Stimulated activated CD4-positive, alpha-beta T cell treated with anti-CD3 and anti-CD28 coated beads, Interleukin-1b, Interleukin-23, amount 100 ng/mL, for 48 hours (primary cell): ENCODE measurements at regions not wholly inside any gene's neighbourhood (a gene's known extent, or its start where the extent isn't known, plus 50 kb on each side); places are given as distances from the start of the nearest gene placed in this dataset.
"Not testable (repeated sequence)": the region's sequence is repeated elsewhere in the genome, so short reads cannot be mapped to it uniquely, and the experiment has no call there.

Source experiments
- DNase-seq: peaks from one replicate; pipeline ENCODE4 v3.0.0-alpha.2; 2020

DNA sequence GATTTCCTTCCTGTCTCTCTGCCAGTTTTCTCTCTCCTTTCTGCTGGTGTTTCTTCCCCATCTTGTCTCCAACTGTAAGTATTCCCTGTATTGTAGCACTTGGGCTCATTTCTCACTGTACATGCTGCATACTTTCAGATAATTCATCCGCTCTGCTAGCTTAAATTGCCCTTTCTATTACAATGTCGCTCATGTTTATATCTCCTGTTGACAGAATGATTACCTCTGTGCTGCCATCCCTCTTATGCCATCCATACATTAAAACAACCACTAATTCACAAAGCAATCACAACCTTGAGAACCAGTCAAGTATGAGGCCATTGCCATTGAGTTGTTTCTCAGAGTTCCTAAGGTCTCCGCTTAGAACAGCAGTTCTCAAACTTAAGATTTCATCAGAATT is 107.5 kb upstream of the SOX2 start:
- no peak for DNase-seq

DNA sequence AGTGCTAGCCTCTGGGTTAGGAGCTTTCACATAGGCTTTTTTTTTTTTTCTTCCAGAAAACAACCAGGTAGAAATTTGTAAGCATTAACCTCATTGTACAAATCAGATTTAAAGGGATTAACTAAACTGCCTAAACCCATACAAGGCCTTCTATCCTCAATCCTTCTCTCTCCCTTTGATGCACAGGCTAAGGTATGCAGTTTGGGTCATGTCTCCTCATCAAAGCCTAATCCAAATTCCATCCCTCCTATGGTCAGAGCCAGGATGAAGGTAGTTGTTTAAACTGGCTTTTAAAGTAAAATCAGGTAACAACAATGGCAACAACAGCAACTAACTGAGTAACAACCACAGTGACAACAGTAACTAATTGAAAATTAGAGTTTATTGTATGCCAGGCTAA is 115.6 kb upstream of the SOX2 start:
- DNase-seq: no peak

DNA sequence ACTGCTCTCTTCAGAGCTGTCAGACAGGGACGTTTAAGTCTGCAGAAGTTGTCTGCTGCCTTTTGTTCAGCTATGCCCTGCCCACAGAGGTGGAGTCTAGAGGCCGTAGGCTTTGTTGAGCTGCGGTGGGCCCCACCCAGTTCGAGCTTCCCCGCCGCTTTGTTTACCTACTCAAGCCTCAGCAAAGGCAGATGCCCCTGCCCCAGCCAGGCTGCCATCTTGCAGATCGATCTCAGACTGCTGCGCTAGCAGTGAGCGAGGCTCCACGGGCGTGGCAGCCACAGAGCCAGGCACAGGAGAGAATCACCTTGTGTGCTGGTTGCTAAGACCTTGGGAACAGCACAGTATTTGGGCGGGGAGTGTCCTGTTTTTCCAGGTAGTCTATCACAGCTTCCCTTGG is 120.8 kb upstream of the SOX2 start:
- not testable (repeated sequence) for DNase-seq

DNA sequence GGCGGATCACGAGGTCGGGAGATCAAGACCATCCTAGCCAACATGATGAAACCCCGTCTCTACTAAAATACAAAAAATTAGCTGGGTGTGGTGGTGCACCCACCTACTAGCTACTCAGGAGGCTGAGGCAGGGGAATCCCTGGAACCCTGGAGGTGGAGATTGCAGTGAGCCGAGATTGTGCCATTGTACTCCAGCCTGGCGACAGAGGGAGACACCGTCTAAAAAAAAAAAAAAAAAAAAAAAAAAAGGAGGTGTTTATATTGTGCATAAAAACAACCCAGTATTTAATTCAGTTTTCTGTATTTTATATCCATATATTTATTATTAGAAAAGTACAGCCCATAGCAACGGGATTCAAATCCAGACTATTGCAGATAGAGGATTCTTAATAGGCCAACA is 129.1 kb upstream of the SOX2 start:
- no peak for DNase-seq

DNA sequence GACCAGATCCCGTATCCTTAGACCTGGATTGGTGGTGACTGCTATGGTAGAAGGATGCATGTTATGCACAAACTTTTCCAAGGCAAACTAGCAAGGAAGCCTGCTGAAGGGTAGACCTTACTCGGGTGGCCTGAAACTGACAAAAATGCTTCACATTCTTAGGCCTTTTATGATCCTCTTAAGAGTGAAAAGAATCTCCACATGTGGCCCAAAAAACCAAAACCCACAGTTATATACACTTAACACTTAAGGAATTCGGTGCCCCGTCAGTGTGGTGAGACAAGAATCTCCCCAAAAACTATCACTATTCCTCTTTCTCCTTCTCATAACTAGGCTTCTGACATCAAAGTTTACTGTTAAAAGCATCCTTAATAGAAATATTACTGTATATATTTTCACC is 130.1 kb upstream of the SOX2 start:
- no peak for DNase-seq

DNA sequence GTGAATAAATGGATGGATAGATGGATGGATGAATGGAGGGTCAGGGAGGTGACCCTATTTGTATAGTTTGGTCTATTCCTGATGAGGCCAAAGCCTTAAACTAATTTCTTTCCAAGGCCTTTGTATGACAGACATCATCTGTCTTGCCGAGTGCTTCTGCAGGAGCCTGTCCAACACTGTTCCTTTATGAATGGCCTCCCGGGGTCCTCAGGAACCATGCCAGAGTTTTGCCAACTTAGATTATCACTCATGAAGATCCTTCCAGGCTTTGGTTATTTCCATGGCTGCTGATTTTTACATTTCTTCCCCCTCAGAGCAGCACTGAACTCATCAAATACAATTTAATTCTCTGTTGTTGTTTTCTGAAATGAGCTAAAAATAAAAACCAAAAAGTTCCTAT is 133.0 kb upstream of the SOX2 start:
- DNase-seq: no peak

DNA sequence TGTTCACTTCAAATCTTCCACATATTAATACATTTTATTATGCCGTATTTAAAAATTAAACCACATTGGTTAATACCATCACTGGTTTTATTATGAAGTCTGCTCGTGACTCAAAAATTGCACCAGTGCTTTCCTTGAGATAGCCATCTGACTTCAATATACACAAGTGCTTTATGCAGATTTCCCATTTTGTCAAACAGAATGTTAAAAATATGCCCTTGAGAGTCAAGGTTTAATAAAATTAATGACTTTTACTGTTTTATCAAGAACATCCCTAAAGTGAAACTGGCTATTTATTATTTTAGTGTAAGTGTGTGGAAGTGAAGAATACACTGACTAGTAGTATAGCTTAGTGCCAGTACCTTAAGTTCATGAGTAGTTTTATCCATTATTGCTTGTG is 139.3 kb upstream of the SOX2 start:
- no peak for DNase-seq

DNA sequence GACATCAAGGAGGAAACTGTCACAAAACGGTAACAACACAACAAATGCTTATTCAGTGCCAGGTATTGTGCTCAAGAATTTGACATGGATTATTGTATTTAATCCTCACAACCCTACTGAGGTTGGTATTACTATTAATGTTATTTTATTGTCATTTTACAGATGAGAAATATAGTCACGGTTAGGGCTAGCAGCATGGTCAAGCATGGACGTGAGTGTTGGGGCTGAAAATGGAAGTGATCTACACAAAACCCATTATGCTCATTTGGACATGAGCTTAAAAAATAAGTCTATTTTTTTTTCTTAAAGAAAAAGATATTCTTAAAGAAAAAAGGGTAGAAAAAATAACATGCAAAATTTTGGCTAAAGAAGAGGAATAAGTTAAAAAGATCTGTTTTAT is 141.3 kb upstream of the SOX2 start:
- no peak for DNase-seq

DNA sequence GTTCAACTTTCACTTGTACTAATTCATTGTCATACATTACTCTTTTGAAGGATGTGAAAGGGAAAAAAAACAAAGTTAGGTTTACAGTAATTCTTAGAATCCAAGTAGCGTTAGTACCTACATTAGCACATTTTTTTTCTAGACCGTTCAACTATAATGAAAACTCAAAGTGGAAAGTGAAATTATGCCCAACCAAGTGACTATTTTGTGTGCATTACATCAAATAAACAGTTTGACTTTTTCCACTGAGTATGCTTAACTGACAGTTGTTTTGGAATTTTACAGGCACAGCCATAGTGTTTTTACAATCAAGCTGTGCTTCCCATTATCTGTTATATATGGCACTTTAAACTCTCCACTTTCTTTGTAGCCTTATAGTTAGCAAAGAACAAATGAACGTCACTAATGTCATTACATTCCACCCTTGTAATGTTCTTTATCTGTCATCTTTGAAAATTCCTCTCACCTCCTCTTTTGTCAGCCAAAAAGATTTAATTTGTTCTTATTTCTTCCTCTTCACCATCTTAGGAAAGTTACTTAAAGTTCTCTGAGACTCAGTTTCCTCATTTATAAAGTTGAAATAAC is 142.3 kb upstream of the SOX2 start:
- no peak for DNase-seq

DNA sequence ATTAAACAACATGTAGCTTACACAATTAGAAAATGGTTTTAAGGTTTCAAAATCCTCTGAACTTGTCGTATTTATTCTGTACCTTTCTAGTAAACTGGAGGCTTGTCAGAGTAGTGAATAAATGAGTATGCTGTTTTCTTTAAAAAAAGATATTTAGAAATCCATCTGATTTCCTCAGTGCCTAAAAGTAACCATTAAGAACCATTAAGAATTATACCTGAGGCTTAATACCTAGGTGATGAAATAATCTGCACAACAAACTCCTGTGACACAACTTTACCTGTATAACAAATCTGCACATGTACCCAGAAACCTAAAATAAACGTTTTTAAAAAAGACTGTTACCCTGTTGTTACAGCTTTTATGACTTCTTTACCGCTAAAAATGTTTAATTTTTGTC is 143.0 kb upstream of the SOX2 start:
- no peak for DNase-seq

DNA sequence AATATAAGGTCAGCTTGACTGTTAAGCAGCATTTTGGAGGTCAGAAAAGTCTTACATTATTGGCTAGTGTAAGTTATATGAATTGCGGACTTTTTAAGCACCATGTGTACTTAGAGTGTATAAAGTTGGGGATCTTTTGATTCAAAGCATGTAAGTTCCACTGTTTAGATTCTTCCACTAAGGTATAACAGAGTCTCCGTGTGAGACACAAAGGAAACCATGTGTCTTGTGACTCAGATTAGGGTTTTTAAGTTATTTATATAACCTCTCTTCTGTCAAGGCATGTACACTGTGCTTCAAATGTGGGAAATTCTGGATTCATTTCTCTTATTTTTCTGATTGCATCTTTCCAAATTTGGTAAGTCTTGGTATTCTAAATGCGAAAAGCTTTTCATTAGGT is 143.5 kb upstream of the SOX2 start:
- DNase-seq: no peak

DNA sequence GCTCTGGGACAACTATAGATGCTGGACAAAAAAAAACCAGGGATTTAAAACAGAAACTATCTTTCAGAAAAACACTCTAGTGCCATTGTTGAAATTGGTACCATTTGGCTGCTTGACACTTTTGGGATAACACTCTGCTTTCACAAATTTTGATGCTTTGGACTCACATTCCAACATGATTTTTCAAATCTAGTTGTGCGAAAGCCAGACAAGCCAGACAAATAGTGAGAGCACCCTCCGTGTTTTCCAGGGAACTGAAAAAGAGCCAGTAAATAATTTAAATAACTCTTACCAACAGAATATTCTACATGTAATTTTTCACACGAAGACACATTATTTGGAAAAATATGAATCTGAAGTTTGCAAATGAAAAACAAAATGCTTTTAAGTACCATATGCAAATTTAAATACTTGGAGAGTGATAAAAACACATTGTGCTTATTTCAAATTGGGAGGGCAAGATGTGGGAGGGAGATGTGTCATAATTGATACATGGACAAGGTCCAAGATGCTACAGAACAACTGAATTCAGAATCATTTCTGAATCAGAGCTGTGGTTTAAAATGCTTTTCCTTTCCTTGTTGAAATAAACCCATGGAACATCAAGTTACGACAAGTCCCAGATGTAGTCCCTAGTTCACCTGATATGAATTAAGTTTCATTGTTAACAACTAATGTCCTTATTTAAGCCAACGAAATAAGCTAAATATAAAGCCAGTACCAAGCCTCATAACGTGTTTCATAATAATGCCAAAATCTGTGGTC is 144.2 kb upstream of the SOX2 start:
- DNase-seq: no peak

DNA sequence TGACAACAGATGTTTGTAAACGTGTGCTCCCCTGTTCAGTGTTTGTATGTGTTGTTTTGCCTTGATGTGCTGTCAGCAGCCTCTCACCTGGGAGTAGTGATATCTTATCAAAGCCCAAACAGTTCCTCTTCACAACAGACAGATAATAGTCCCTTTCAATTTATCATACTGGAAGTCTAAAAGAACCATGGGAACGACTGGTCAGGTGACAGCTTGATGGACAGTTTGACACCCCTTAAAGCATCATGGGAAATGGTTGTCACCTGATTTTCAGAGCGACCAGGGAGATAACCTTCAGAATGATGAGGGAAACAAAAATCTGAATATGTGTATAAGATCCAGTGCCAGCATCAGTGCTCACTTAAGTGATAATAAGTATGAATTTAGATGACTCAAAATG is 146.3 kb upstream of the SOX2 start:
- no peak for DNase-seq

DNA sequence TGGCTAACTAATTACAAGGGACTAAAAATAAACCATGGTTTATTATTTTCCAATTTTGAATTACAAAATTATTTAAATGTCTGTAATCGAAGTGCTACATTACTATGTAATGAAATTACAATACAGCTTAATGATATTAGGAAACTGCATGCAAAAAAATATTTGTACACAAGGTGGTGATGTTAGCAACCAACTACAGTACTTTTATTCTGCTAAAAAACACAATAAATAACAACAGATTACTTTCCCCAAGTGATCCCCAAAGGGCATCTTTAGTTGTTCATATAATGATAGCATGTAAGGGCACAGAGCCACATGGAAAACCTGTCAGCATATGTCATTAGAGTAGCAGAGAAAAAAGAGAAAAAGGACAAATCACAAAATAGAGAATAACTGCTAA is 147.5 kb upstream of the SOX2 start:
- DNase-seq: no peak

DNA sequence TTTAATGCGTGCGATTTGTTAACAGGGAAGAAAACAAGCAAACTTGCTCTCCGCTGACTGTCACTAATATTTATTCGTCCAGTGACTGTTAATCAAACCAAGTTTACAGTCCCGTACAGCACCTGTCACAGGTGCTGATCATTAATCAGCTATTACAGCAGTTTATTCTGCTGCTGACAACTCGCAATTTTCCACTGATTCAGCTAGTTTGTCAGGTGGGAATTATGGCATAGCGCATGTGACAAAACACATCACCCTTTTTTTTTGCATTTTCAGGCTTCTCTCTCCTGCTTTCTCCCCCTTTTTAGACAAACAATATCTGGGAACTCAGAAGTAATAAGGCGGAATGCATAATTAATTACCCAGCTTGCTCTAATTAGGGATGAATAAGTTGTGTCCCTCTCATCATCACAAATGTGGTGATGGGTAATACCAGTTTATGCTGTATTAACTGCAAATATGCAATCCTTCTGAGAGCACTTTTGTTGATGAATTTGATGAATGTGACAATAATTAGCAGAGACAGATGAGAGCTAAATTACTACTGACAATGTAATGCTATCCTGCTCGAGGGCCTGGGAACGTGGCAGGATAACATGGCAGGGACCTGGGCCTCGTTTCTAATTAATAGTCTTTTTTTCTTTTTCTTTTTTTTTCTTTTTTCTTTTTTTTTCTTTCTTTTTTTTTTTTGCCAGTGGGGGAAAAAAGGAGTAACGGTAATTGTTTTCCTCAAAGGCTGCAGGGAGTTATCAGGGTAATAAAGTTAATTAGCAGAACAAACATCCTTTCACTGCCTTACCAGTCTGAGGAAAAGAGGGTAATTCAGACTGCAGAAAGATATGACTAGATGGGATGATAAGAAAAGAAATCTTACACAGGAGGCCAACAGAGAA is 150.3 kb upstream of the SOX2 start:
- DNase-seq: no peak

DNA sequence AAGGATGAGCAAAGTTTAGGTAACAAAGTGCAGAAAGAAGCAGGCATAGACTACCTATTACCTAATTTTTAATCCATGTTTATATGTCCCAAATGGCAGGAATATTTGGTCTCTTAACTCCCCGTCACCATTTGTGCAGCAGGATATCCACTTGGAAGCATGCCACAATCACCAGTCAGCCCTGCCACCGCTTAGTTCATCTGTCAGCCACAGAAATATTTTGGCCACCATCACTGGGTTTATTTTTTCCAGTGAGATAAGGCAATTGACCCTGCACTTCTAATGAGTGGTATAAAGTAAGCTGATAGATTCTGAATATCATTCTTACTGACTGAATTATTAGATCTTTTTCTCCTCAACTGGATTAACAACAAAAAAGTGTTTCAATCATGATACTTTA is 152.9 kb upstream of the SOX2 start:
- no peak for DNase-seq

DNA sequence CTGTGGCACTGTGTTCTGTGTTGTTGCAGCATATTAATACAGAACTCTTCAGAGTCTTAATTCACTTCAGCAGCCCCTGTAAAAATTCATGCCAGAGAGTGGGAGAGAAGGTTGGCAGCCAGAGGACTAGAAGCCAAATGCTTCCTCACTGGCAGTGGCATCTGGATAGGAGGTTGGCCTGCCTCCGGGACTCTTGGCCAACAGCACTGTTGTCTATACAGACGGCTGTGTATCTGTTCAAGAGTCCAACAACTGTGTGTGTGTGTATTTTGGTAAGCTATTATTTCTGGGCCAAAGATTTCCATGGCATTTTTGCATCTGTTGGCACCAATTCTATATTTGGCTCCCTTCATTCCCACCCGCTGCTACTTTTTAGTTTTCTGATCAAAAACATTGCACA is 156.0 kb upstream of the SOX2 start:
- DNase-seq: no peak

DNA sequence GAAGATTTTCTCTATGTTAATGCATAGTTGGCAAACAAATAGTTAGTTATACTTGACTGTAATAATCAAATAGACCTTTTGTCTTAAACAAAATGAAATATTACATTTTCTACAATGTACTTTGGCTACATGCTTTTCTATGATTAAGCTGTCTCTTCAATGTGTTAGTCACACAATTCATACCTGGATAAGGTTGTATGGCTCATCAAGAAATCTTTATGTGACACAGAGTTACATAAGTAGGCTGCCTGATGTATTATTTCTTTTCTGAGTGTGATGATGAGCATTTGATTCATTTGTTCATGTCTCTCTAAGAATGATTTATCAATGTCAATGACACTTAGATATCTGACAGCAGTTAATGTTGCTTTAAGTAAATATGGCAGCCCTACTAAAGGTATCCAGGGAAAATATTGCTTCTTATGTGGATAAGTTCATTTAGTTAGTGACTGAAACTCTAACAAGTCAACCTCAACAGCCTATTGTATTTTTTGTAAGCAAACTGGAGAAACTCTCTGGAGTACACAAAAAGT is 157.4 kb upstream of the SOX2 start:
- no peak for DNase-seq

DNA sequence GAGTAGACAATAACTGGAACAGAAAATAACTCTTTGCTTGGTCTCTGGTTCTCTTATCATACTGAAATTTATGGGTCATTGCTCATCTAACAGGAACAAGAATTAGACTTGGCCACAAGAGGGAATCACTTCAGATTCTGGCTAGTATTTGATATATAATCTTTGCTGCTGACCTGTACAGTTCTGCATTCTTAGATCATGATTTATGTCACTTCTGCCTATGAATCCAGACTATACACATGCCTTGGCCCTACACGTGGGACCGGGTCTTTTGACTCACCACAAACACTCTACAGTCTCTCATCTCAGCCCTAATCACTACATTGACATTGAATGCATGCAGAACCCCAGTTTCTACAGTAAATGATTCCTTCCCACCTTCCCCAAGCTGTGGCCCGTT is 162.5 kb upstream of the SOX2 start:
- no peak for DNase-seq

DNA sequence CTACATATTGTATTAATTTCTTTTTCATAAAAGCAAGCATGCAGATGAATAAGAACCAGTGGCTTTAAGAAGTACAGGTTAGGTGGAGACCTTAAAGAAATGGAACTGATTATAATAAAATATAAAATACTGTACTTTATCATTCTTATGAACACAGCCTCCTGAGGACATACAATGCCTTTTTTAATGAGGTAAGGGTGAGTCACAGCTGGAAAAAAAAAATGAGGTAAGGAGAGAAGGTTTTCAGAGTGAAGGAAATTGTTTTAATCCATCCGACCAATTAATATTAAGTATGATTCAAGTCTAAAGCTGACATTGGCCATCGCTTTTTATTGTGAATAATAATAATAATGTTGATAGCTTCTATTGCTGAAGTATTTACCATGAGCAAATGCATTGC is 170.3 kb upstream of the SOX2 start:
- no peak for DNase-seq

DNA sequence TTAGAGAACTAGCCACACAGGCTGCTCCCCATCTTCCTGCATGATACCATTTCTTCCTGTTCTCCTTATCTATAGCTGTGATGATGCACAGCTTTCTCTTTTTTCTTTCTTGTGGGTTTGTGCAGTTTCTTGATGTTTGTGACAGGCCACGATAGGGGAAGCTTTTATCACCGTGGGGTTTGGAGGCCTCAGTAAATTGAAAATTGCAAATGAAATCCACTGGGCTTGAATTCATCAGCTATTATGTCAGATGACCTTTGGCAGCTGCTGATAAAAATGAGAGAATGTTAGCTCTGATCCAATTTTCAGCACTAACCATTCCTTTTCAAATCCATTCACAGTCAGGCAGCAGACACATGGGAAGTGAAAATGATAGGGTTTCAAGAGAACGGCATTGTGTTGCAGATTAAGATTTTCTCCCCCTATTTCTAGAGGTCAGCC is 176.9 kb upstream of the SOX2 start:
- no peak for DNase-seq

DNA sequence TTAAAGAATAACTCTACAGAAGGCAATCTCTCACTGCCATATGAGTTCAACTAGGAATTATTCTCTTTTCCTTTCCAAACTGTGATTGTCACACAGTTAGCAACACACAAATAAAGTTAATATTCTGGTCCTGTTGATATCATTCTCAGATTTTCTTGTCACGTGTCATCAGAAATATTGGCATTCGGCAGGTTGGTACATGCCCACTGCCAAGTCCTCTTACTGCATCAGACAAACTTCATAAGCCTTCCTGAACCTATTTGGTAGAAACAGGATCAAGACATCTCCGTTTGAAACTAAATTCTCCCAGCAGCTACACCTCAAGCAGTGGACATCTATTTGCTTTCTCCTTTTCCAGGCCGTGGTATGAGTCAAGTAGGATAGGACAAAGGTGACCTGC is 177.9 kb upstream of the SOX2 start:
- no peak for DNase-seq

DNA sequence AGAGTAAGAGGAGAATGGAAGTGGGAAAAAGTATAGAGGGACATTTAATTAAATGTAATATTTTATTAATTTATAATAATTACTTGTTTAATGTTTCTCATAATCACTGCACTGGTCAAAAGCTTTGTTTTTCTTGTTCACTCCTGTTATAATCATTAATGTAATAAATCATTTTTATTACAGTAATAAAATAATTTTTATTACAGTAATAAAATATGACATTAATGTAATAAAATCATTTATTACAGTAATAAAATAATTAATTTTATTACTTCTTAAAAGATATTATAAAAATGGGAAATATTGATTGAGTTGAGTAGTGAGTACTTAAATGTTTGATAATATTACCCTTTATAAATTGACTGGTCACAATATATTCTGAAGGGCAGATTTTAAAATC is 181.1 kb upstream of the SOX2 start:
- no peak for DNase-seq

DNA sequence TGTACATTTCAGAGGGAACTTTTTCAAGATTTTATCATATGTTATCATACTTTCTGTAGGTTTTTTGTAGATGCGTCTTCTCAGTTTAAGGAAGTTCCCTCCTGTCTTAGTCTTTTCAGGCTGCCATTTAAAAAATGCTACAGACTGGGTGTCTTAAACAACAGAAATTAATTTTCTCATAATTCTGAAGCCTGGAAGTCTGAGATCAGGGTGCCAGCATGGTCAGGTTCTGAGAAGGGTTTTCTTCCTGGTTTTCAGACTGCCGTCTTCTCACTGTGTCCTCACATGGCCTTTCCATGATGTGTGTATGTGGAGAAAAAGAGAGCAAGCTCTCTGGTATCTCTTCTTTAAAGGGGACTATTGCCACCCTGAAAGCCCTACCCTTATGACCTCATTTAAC is 189.9 kb upstream of the SOX2 start:
- no peak for DNase-seq
